ENCODE measurements at regions not wholly inside any gene's neighbourhood (a gene's known extent, or its start where the extent isn't known, plus 50 kb on each side); places are given as distances from the start of the nearest gene placed in this dataset.

DNA sequence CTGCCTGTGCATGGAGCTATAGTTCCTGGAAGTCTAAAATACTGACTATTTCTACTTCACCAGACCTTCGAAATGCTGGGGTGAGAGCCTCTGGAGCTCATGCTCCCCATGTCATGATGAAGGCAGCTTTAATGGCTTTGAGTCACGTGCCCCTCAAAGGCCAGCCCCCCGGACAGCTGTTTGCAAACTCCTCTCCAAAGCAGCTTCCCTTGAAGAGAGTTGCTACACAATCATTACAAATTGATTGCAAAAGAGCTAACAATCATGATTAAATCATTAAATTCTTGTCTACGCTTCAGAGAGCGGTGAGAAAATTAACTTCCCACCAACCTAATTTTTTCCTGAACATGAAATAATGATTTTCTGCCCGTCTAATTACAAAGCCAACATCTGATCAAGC lies 134.8 kb upstream of the IRX6 start:
- TF ChIP-seq POLR2A (IDR thresholded peaks at IDR 0.05; ENCODE audit: low read length) (no peak), GATA1 (IDR thresholded peaks at IDR 0.05; ENCODE audit: low read depth, low read length) (no peak)

All from erythroblast (primary cell).